MCF 10A (cell line): ENCODE measurements at regions not wholly inside any gene's neighbourhood (a gene's known extent, or its start where the extent isn't known, plus 50 kb on each side); places are given as distances from the start of the nearest gene placed in this dataset.
A peak's percentile ranks its signal among the peaks of the same experiment; 100 is the strongest.

Experiments
- BruUV-seq: library from RNA; stranded (reverse); fragments of 400-500 nt; replicated peaks from 2 replicates; lab custom pipeline; 2021; lab: Mats Ljungman, UMichigan
- CTCF ChIA-PET: fragments of 300-600 bp; sonication (Branson Sonifier 250); formaldehyde crosslinking; extraction: SDS; loops from one replicate; lab custom pipeline; 2021; ENCODE audit warnings: antibody characterized with exemption, inconsistent platforms; lab: Yijun Ruan, JAX
- POLR2A ChIA-PET: fragments of 300-600, 350-650 bp; sonication (Branson Sonifier 250); formaldehyde crosslinking; extraction: SDS; loops from one replicate; lab custom pipeline; 2020; ENCODE audit warnings: antibody characterized with exemption, inconsistent platforms; lab: Yijun Ruan, JAX
- DNase-seq: peaks from one replicate; pipeline ENCODE4 v3.0.0-alpha.2; 2018; ENCODE audit not compliant: unreplicated experiment
- H3K27ac Mint-ChIP-seq: one replicate; pipeline ENCODE4 v1.8.0; 2022; ENCODE audit warnings: mild to moderate bottlenecking, low read depth, mixed read lengths; ENCODE audit not compliant: unreplicated experiment
- H3K27me3 Mint-ChIP-seq: one replicate; pipeline ENCODE4 v1.8.0; 2022; ENCODE audit warnings: mixed read lengths; ENCODE audit not compliant: insufficient read depth, unreplicated experiment
- H3K36me3 Mint-ChIP-seq: one replicate; pipeline ENCODE4 v1.8.0; 2022; ENCODE audit warnings: mild to moderate bottlenecking, moderate library complexity, mixed read lengths; ENCODE audit not compliant: insufficient read depth, unreplicated experiment
- H3K4me1 Mint-ChIP-seq: one replicate; pipeline ENCODE4 v1.8.0; 2022; ENCODE audit warnings: mixed read lengths; ENCODE audit not compliant: insufficient read depth, unreplicated experiment
- H3K4me3 Mint-ChIP-seq: one replicate; pipeline ENCODE4 v1.8.0; 2022; ENCODE audit warnings: mild to moderate bottlenecking, moderate library complexity, mixed read lengths; ENCODE audit not compliant: unreplicated experiment
- H3K9me3 Mint-ChIP-seq: one replicate; pipeline ENCODE4 v1.8.0; 2022; ENCODE audit warnings: mixed read lengths; ENCODE audit not compliant: unreplicated experiment
- intact Hi-C: fragments of 100-400 bp; cut with micrococcal nuclease; formaldehyde crosslinking; loops from 2 replicates; pipeline ENCODE4 v1.14.1; 2022
- TF ChIP-seq, protein P1 (sequence below): fragments of 200-600 bp; IDR thresholded peaks from one replicate; pipeline ENCODE4 v1.8.0; 2022; ENCODE audit warnings: antibody characterized with exemption, mild to moderate bottlenecking; ENCODE audit not compliant: unreplicated experiment

DNA sequence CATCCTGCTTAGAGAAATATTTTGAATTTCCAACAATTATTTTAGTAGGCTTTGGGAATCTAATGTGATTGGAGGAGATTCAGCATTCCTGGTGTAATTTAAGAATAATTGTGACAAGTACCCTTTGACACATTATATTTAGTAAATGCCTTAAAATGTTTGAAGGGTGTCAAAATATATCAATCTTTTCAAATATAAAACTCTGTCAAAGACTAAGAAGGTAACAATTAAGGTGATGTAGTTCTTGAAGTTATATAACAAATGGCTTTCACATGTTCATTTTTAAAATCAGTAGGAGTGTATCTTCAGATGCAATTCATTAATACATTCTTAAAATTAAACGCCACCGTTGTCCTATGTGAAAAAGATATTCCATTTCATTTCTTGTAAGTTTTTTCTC, 1977.1 kb upstream of the CDH9 start:
- Mint-ChIP-seq H3K27me3 (no peaks in the 10 kb centered on the region), H3K27ac (no peak overlapping the region), H3K36me3 (no peaks in the 10 kb centered on the region), H3K9me3 (no peaks in the 10 kb centered on the region), H3K4me3 (no peak overlapping the region), H3K4me1 (no peaks in the 10 kb centered on the region)
- BruUV-seq: no TSS peak
- CTCF ChIA-PET: interaction anchor here (0.6 kb wide), 2 partner anchors 99 to 1235 kb away, joined by 3 to 6 read pairs; no protein-coding TSS in a partner anchor
- TF ChIP-seq, protein P1, sequence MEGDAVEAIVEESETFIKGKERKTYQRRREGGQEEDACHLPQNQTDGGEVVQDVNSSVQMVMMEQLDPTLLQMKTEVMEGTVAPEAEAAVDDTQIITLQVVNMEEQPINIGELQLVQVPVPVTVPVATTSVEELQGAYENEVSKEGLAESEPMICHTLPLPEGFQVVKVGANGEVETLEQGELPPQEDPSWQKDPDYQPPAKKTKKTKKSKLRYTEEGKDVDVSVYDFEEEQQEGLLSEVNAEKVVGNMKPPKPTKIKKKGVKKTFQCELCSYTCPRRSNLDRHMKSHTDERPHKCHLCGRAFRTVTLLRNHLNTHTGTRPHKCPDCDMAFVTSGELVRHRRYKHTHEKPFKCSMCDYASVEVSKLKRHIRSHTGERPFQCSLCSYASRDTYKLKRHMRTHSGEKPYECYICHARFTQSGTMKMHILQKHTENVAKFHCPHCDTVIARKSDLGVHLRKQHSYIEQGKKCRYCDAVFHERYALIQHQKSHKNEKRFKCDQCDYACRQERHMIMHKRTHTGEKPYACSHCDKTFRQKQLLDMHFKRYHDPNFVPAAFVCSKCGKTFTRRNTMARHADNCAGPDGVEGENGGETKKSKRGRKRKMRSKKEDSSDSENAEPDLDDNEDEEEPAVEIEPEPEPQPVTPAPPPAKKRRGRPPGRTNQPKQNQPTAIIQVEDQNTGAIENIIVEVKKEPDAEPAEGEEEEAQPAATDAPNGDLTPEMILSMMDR: no peak
- intact Hi-C loops: no loop called here
- no peak for DNase-seq
- POLR2A ChIA-PET: interaction anchor here (0.6 kb wide), 1 partner anchor 319 kb away, joined by 3 read pairs; no protein-coding TSS in a partner anchor

DNA sequence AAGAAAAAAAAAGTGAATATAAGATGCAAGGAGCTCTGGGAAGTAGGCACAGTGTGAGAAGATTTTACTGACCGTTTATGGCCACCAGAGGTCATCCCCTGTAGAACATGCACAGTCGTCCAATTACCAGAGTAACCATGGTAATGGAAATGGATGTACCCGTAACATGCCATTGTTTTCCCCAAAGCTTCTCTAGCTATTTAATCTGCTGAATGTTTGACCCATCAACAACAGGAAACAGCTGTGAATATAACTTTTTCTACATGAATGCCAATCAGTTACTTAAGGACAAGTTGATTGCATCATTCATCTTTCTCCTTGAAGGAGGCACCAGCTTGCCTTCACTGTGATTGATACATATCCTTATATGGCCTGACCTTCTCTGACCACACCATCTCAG, 1967.0 kb upstream of the CDH9 start:
- no peaks in the 10 kb centered on the region for H3K27me3 Mint-ChIP-seq
- intact Hi-C loops: no loop called here
- POLR2A ChIA-PET: interaction anchor here (0.6 kb wide), 1 partner anchor 866 kb away, joined by 3 read pairs; no protein-coding TSS in a partner anchor

DNA sequence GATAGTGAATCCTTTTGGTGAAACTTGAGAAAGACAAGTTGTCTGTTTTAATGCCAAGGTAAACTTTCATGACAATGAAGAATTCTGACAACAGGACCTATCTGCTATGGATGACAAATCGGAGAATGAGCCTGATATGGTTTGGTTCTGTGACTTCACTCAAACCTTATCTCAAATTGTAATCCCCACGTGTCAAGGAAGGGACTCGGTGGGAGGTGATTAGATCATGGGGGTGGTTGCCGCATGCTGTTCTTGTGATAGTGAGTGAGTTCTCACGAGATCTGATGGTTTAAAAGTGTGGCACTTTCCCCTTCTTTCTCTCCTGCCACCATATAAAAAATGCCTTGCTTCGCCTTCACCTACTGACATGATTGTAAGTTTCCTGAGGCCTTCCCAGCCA, 1964.1 kb upstream of the CDH9 start:
- TF ChIP-seq, protein P1: no peak
- no peaks in the 10 kb centered on the region for H3K36me3 Mint-ChIP-seq
- no peaks in the 10 kb centered on the region for H3K9me3 Mint-ChIP-seq
- ChIA-PET POLR2A (no interaction called here), CTCF (interaction anchor here (0.6 kb wide), 1 partner anchor 420 kb away, joined by 3 read pairs; no protein-coding TSS in a partner anchor)
- no peak for DNase-seq
- intact Hi-C loops: no loop called here
- no TSS peak for BruUV-seq
- no peaks in the 10 kb centered on the region for H3K27me3 Mint-ChIP-seq
- H3K4me3 Mint-ChIP-seq: no peak overlapping the region
- H3K27ac Mint-ChIP-seq: no peak overlapping the region
- no peaks in the 10 kb centered on the region for H3K4me1 Mint-ChIP-seq

More for the DNA sequence above, 1967.0 kb upstream of the CDH9 start:
- H3K36me3 Mint-ChIP-seq: no peaks in the 10 kb centered on the region
- no peak overlapping the region for H3K4me3 Mint-ChIP-seq
- H3K4me1 Mint-ChIP-seq: no peaks in the 10 kb centered on the region
- H3K27ac Mint-ChIP-seq: no peak overlapping the region
- H3K9me3 Mint-ChIP-seq: no peaks in the 10 kb centered on the region
- CTCF ChIA-PET: interaction anchor here (0.6 to 1.8 kb wide), 3 partner anchors 212 to 932 kb away, joined by 3 to 5 read pairs (median 3); no protein-coding TSS in a partner anchor
- DNase-seq: peak; percentile 25
- no TSS peak for BruUV-seq
- TF ChIP-seq, protein P1: peak; percentile 19

DNA sequence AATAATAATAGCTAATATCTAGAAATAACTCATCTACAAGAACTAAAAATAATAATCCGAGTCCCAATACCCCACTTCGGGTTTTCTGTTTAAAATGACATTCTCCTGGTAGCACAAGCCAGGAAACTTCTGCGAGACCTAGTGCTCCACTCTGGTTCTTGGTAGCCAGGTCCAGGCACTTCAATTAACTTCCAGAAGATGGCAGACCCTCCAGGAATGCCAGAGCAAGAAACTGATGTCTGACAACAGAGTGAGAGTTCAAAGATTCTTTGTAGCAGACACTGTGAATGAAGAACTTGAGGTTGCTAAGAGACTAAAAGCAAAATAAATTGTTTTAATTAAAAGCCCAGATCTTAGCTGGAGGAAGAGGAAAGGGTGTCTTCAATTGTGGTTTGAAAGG, 1963.3 kb upstream of the CDH9 start:
- Mint-ChIP-seq H3K9me3 (no peaks in the 10 kb centered on the region), H3K4me1 (no peaks in the 10 kb centered on the region), H3K27ac (no peak overlapping the region), H3K27me3 (no peaks in the 10 kb centered on the region), H3K4me3 (no peak overlapping the region), H3K36me3 (no peaks in the 10 kb centered on the region)
- ChIA-PET POLR2A (no interaction called here), CTCF (interaction anchor here (0.6 kb wide), 1 partner anchor 421 kb away, joined by 3 read pairs; no protein-coding TSS in a partner anchor)
- TF ChIP-seq, protein P1: peak; percentile 12
- intact Hi-C loops: no loop called here
- no TSS peak for BruUV-seq
- DNase-seq: peak; percentile 7
